ENCODE measurements at regions not wholly inside any gene's neighbourhood (a gene's known extent, or its start where the extent isn't known, plus 50 kb on each side); places are given as distances from the start of the nearest gene placed in this dataset.

GRCh38 chr3:79922633-79923032 lies 154.8 kb upstream of the ROBO1 start:
- no peak for DNase-seq
- no peak for ATAC-seq
- intact Hi-C loops (cut with DNase I): no loop called here

DNA sequence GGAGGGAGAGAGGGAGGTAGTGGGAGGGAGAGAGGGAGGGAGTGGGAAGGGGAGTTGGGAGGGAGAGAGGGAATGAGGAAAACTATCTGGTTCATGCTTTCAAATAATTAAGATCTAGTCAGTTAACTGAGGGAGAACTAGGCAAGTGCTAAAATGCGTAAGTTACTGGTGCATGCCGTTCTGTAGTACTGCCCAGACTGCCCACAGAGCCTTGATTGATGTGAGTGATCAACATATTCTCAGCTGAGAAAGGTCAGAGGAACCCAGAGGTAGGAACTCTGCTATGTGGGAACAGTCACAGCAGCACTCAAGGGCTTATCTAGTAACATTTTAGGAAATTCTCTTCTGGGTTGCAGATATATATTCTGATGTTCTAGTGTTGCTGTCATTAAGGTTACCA lies 149.8 kb upstream of the ROBO1 start:
- intact Hi-C loops (cut with DNase I): no loop called here
- no peak for ATAC-seq
- DNase-seq: no peak

DNA sequence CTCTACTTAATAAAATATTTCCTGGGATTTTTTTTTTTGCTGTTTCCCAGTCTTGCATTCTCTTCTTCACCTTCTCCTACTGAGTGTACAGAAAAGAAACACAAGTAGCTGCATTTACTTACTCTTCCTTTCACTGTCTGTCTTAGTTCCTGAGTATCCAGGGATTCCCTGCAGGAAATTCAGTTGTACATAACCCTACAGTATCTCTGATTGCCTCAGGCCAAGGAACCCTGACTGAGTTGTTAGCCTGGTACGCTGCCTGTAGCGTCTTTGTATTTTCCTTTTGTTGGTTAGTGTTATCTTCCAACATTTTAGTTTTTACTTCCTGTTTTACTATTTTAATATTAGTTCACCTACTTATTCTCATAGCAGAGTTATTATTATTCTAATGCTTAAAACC lies 142.5 kb upstream of the ROBO1 start:
- no peak for DNase-seq
- intact Hi-C loops (cut with DNase I): no loop called here
- ATAC-seq: no peak

- DNase-seq: no peak
- no peak for ATAC-seq
- intact Hi-C loops (cut with DNase I): no loop called here
These were observed 138.3 kb upstream of the ROBO1 start for GRCh38 chr3:79906106-79906505.

GRCh38 chr3:79902151-79902550 lies 134.4 kb upstream of the ROBO1 start:
- intact Hi-C loops (cut with DNase I): no loop called here
- DNase-seq (no peak), ATAC-seq (no peak)

GRCh38 chr3:79898907-79899306 lies 131.1 kb upstream of the ROBO1 start:
- ATAC-seq (no peak), DNase-seq (no peak)
- intact Hi-C loops (cut with DNase I): no loop called here

- intact Hi-C loops (cut with DNase I): no loop called here
- ATAC-seq: no peak
- no peak for DNase-seq
These were observed 128.3 kb upstream of the ROBO1 start for GRCh38 chr3:79896086-79896485.

DNA sequence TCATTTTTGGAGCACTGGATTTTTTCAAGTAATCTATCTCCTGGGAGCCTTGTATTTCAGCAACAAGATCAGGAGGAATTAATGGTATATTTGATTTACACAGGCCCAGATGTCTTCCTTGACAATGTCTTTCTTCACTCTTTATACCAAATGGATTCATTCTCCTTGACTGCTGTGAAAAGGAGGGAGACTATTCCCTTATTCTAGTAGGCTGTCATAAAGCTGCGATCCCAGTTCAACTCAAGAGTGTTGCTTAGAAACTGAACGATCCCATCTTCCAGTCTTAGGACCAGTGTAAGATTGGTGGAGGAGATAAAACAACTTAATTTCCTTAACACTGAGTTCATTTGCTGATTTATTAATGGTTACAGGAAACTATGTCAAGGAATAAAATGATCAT lies 119.4 kb upstream of the ROBO1 start:
- ATAC-seq (no peak), DNase-seq (no peak)
- intact Hi-C loops (cut with DNase I): no loop called here

DNA sequence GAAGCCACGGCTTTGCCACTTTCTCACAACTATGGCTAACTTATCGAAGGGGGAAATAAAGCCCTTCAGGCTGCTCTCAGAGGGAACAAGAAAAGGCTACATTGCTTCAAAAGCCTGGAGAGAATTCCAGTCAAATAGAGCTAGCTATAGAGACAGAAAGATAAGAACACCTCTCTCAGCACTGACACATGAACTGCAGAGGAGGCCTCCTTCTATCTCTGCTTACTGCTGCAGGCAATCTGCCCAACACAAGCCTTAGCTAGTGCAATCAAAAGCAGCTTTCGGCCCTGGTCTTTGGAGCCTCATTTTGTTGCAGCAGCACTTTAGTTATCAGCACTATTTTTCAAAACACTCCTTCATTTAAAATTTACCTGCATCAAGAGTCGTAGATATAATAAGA lies 118.4 kb upstream of the ROBO1 start:
- DNase-seq (no peak), ATAC-seq (peak in 1 of 2 donors; percentile 89)
- intact Hi-C loops (cut with DNase I): no loop called here

DNA sequence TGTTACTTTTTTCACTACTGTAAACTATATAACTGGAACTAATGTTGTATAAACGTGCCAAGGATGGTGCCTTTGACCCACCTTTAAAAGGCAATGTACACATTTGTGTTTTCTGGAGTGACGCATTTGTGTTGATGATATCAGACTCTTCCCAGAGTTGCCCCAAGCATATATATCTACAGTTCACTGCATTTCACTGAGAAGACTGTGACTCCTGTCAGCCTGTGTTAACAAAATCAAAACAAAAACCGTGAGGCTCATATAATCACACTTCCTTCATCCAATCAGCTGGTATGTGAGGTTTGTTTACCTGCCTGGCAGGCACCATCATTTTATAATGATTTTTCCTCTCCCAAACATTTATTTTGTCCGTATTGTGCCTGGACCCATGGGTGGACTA lies 117.6 kb upstream of the ROBO1 start:
- DNase-seq: no peak
- intact Hi-C loops (cut with DNase I): no loop called here

GRCh38 chr3:79884354-79884753 lies 116.6 kb upstream of the ROBO1 start:
- intact Hi-C loops (cut with DNase I): no loop called here
- DNase-seq: no peak
- ATAC-seq: no peak

More for the DNA sequence above, 117.6 kb upstream of the ROBO1 start:
- ATAC-seq: no peak

GRCh38 chr3:79881431-79881830 lies 113.6 kb upstream of the ROBO1 start:
- ATAC-seq (no peak), DNase-seq (no peak)
- intact Hi-C loops (cut with DNase I): no loop called here

DNA sequence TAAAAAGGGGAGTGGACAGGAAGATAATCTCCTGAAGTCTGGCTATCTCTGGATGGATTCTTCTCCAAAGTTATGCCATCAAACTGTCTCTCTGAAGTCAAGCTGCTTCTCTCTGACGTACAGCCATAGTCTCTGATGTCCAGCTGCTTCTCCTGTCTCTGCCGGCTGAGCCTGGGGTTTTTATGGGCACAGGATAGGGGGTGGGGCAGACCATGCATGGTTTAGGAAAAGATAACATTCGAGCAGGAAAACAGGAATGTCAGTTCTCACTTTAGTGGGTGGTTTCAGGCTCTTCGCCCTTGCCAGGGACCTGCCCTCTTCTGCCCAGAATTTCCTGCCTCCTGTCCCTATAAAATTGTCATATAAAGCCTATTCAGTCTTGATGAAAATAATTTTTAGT lies 110.9 kb upstream of the ROBO1 start:
- intact Hi-C loops (cut with DNase I): no loop called here
- no peak for ATAC-seq
- DNase-seq: no peak

- intact Hi-C loops (cut with DNase I): no loop called here
- ATAC-seq: no peak
These were observed 106.8 kb upstream of the ROBO1 start for GRCh38 chr3:79874646-79875045.

GRCh38 chr3:79872483-79872882 lies 104.7 kb upstream of the ROBO1 start:
- intact Hi-C loops (cut with DNase I): no loop called here
- ATAC-seq (peak in 1 of 2 donors; percentile 94), DNase-seq (no peak)

More at GRCh38 chr3:79874646-79875045, 106.8 kb upstream of the ROBO1 start:
- no peak for DNase-seq

DNA sequence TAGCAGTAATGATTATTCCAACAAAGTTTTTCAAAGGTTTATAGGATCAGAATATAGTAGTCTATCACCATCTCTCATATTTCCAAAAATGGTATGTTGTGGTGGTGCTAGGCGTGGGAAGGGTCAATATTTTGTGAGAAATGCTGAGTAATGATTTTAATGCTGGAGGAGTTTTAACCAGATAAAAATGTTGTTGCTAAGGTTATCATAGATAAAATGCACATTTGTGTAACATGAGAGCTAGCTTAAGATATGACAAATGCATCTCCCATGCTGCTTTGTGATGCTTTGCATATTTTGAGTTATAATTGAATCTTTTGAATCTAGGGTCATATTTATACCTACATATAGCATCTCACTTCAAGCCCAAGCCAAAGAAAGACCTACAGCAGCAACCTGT lies 103.9 kb upstream of the ROBO1 start:
- intact Hi-C loops (cut with DNase I): no loop called here

GRCh38 chr3:79870313-79870620 lies 102.5 kb upstream of the ROBO1 start:
- no peak for DNase-seq
- intact Hi-C loops (cut with DNase I): no loop called here
- no peak for ATAC-seq

More for the DNA sequence above, 103.9 kb upstream of the ROBO1 start:
- DNase-seq (no peak), ATAC-seq (peak in 1 of 2 donors; percentile 54)

DNA sequence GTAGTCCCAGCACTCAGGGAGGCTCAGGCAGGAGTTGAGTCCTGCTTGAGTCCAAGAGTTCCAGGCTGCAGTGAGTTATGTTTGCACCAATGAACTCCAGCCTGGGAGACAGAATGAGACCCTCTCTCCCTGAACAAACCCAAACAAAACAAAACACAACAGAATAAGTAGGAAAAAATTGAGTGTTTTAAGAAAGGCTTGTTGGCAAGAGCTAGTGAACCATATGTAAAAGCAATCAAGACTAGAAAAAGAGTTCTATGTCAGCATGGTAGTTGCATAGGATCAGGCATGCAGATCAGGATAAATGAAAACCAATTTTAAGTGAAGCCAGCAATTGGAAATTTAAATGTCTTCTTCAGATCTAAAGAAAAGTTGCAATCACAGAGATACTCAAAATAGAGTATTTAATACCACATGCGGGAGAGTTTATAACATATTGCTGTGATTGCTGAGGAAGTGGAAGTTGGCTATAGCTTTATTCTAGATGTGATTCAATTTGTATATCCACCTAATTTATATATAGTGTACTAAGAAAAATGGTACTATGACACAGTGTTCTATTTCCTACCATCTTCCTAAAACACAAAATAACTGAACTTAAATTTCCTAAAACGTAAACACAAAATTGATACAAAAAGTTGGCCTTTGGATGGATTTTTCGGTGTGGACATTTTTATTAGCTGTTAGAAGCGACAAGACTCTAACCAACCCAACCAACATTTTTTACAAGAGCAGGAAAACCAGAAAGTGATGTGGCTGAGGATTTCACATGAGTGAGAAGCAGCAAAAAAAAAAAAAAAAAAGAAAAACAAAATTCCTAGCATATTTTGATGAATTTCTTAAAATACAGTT lies 101.9 kb upstream of the ROBO1 start:
- no peak for DNase-seq
- no peak for ATAC-seq
- intact Hi-C loops (cut with DNase I): no loop called here

- intact Hi-C loops (cut with DNase I): no loop called here
- ATAC-seq (no peak), DNase-seq (no peak)
These were observed 98.4 kb upstream of the ROBO1 start for GRCh38 chr3:79866162-79866561.

DNA sequence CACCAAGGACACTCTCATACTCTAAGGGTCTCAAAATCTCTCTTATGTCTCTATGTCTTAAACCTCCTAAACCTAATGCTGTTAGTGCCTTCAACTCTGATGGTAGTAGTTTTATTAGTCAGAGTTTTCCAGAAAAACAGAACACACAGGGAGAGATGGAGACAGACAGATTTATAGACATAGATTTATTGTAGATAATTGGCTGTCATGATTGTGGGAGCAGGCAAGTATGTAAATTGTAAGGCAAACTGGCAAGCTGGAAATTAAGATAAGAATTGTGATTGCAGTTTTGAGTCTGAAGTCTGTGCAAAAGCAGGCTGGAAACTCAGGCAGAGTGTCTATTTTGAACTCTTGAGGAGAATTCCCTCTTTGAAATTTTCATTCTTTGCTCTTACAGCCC lies 96.3 kb upstream of the ROBO1 start:
- no peak for DNase-seq
- no peak for ATAC-seq
- intact Hi-C loops (cut with DNase I): no loop called here

DNA sequence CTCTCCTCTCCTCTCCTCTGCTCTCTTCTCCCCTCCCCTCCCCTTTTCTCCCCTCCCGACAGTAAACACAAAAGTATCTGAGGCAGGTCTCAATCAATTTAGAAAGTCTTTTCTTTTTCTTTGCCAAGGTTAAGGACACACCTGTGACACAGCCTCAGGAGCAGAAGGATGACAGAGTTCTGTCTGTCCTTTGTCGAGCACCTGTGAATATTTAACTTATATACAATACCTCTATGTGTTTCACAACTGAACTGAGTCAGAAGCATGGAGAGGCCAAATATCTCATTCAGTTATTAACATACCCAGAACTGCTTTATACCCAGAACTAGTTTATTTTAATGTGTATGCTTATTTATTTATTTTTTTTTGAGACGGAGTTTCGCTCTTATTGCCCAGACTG lies 81.1 kb upstream of the ROBO1 start:
- intact Hi-C loops (cut with DNase I): no loop called here
- ATAC-seq: no peak

GRCh38 chr3:79847928-79848327 lies 80.1 kb upstream of the ROBO1 start:
- DNase-seq (no peak), ATAC-seq (no peak)
- intact Hi-C loops (cut with DNase I): no loop called here

More for the DNA sequence above, 81.1 kb upstream of the ROBO1 start:
- no peak for DNase-seq
